ENCODE measurements at regions not wholly inside any gene's neighbourhood (a gene's known extent, or its start where the extent isn't known, plus 50 kb on each side); places are given as distances from the start of the nearest gene placed in this dataset.
A peak's percentile ranks its signal among the peaks of the same experiment; 100 is the strongest.

DNA sequence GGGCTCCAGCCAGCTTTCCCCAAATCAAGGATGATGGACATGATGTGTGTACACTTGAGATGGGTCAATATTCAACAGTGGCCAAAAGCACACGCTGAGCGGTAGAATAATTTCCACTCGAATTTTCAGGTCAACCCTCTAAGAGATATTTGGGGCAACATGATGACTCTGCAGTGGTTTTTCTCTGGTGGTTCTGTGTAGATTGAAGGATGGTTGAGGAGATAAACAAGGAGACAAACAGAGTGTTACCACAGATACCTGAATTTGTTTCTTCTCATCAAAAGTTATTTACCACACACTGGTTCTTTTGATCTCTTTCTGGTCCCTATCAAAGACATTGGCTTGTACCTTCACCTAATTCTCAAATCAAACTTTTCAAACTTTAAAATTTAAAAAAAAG, 242.0 kb downstream of the ETS1 start:
- Histone ChIP-seq H3K9me3 (no peaks in the 10 kb centered on the region), H3K27ac (replicated peaks in 1 of 4) (no peak overlapping the region), H3K4me3 (no peak overlapping the region), H3K27me3 (no peaks in the 10 kb centered on the region), H3K4me1 (peaks cover 8 to 29% (median 16%) of the 10 kb centered on the region in 4 donors), H3K36me3 (no peaks in the 10 kb centered on the region)
- intact Hi-C loops (cut with DNase I) = no loop called here
- no peak for TF ChIP-seq POLR2AphosphoS5 (IDR thresholded peaks at IDR 0.05)
- TF ChIP-seq POLR2A (IDR thresholded peaks at IDR 0.05; ENCODE audit: low read depth) = no peak
- TF ChIP-seq, protein P1, sequence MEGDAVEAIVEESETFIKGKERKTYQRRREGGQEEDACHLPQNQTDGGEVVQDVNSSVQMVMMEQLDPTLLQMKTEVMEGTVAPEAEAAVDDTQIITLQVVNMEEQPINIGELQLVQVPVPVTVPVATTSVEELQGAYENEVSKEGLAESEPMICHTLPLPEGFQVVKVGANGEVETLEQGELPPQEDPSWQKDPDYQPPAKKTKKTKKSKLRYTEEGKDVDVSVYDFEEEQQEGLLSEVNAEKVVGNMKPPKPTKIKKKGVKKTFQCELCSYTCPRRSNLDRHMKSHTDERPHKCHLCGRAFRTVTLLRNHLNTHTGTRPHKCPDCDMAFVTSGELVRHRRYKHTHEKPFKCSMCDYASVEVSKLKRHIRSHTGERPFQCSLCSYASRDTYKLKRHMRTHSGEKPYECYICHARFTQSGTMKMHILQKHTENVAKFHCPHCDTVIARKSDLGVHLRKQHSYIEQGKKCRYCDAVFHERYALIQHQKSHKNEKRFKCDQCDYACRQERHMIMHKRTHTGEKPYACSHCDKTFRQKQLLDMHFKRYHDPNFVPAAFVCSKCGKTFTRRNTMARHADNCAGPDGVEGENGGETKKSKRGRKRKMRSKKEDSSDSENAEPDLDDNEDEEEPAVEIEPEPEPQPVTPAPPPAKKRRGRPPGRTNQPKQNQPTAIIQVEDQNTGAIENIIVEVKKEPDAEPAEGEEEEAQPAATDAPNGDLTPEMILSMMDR (IDR thresholded peaks at IDR 0.05) = no peak
- no peak for TF ChIP-seq EP300 (IDR thresholded peaks at IDR 0.05)
- 95% methylated on average over 3 of the region's 3 CpGs for WGBS
- DNase-seq (ENCODE audit: extremely low spot score) = no peak

DNA sequence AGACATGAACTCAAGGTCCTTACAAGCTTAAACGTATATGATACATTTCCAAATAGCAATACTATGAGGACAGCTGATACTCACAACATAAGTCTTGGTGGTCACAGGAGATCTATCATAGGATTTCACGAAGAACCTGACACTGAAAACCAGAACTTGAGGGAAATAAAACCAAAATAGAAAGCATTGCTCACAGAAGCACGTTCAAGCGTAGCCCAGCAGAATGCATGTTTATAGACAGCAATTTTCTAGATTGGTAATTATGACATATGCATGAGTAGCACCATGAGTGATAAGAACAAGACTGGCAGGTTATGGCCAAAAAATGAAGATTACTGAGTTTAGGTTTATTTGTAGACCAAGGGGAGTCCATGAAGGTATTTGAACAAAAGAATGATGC, 243.5 kb downstream of the ETS1 start:
- TF ChIP-seq, protein P1 (IDR thresholded peaks at IDR 0.05) = no peak
- no peak for TF ChIP-seq POLR2A (IDR thresholded peaks at IDR 0.05; ENCODE audit: low read depth)
- Histone ChIP-seq H3K27me3 (no peaks in the 10 kb centered on the region), H3K4me3 (no peak overlapping the region), H3K9me3 (no peaks in the 10 kb centered on the region), H3K36me3 (no peaks in the 10 kb centered on the region), H3K27ac (replicated peaks in 1 of 4) (no peak overlapping the region), H3K4me1 (peaks cover 8 to 29% (median 16%) of the 10 kb centered on the region in 4 donors)
- DNase-seq (ENCODE audit: extremely low spot score) = no peak
- 91% methylated on average over 4 of the region's 4 CpGs for WGBS
- intact Hi-C loops (cut with DNase I) = no loop called here

DNA sequence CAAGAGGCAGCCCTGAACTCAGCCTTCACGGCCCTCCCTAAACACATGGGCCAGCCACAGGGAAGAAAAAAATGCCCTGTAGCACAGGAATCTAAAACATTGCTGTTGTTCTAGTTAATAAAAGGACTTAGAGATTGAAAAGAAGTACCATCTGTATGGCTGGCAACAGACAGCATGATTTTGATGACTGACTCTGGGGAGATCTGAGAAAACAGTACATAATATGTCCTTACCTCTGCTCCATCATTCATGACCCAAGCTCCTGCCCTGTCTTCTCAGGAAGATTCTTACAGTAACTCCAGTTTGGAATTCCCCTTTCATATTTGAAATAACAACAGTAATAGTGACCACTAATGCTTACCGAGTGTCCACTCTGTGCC, 244.2 kb downstream of the ETS1 start:
- DNase-seq (ENCODE audit: extremely low spot score) = no peak

DNA sequence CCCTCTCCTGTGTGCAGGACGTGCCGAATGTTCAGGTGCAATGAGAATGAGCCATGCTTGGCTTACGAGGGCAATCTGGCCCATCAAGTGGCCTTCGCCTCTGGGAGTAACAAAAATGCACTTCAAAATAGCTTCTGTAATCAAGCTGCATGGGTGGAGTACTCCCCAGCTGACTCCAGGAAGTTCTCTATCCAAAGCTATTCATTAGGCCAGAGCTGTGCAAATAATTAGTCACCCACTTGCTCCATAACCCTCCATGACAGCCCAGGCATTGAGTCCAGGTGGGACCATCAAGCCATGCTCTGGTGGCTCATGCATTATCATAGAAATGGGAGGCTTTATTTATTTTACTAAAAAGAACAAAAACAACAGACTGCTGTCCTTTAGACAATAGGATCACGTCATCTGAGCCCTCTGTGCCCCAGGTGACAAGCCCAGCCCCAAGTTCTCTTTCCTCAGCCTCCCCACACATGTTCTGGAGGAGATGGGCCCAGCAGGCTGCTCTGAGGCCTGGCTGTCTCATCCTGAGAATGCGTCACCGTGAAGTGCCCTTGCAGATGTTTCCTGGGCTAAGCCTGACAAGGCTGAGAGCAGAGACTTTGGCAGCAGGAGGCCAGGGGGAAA, 244.7 kb downstream of the ETS1 start:
- Histone ChIP-seq H3K4me1 (peaks cover 8 to 29% (median 16%) of the 10 kb centered on the region in 4 donors), H3K27ac (replicated peaks in 1 of 4) (peak overlapping the region; percentile 23 to 71 (median 56)), H3K4me3 (no peak overlapping the region), H3K9me3 (no peaks in the 10 kb centered on the region), H3K27me3 (no peaks in the 10 kb centered on the region), H3K36me3 (no peaks in the 10 kb centered on the region)
- intact Hi-C loops (cut with DNase I) = no loop called here
- 78% methylated on average over 6 of the region's 7 CpGs for WGBS
- peak in 1 of 2 donors; percentile 42 for TF ChIP-seq POLR2AphosphoS5 (IDR thresholded peaks at IDR 0.05)
- TF ChIP-seq, protein P1 (IDR thresholded peaks at IDR 0.05) = no peak
- no peak for TF ChIP-seq EP300 (IDR thresholded peaks at IDR 0.05)
- no peak for TF ChIP-seq POLR2A (IDR thresholded peaks at IDR 0.05; ENCODE audit: low read depth)
- DNase-seq (ENCODE audit: extremely low spot score) = no peak

More for the DNA sequence above, 244.2 kb downstream of the ETS1 start:
- H3K4me3 ChIP-seq = no peak overlapping the region
- 84% methylated on average over 2 of the region's 2 CpGs for WGBS
- no peaks in the 10 kb centered on the region for H3K27me3 ChIP-seq
- TF ChIP-seq POLR2A (IDR thresholded peaks at IDR 0.05; ENCODE audit: low read depth) = no peak
- H3K4me1 ChIP-seq = peaks cover 8 to 29% (median 16%) of the 10 kb centered on the region in 4 donors
- no peaks in the 10 kb centered on the region for H3K9me3 ChIP-seq
- H3K27ac ChIP-seq (replicated peaks in 1 of 4) = peak overlapping the region; percentile 23 to 56 (median 49)
- intact Hi-C loops (cut with DNase I) = no loop called here
- no peaks in the 10 kb centered on the region for H3K36me3 ChIP-seq

DNA sequence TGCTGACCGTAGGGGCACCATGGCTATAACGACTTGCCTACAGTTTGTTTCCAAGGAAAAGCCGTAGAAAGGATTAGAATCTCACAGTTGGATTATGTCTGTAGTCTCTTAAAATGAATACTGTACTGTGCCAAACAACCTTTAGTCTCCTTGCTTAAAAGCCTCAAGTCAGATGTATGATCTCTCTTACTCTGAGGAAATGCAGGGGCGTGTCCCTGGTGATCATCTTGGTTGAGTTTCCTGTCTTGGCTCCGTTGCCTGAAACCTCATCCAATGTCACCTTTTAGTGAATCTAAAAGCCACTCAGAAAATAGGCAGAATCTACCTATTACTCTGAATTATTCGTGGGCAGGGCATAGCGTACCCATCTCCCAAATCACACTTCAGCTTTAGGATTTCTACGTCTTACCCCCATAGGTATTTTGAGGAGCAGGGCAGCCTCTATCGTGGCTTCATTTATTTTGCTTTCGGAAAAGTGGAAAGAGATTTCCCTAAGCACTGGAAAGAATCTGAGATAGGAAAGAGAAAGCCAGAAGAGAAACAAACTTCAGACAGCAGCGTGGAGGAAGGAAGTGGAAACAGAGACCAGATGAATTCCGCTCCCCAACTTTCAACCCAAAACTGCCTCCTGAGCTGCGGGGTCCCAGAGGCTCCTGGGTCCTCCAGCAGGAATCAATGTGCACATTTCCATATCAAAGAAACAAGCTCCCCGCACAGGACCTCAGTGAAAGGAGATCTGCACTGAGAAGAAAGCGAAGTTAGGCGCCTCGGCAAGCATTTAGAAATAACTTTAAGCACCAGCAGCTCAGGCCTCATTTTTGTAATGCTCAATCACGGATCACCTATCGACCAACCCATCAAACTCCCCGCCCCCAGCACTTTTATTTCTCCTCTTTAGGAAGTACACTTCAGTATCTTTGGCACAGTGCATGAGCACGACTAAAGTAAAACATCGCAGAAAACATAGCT, 245.8 kb downstream of the ETS1 start:
- Histone ChIP-seq H3K9me3 (no peaks in the 10 kb centered on the region), H3K27me3 (no peaks in the 10 kb centered on the region), H3K36me3 (no peaks in the 10 kb centered on the region), H3K27ac (replicated peaks in 1 of 4) (peak overlapping the region in 3 of 4 donors; percentile 55 to 71 (median 56)), H3K4me1 (peaks cover 8 to 33% (median 16%) of the 10 kb centered on the region in 4 donors), H3K4me3 (no peak overlapping the region)
- intact Hi-C loops (cut with DNase I) = no loop called here
- no peak for DNase-seq (ENCODE audit: extremely low spot score)
- TF ChIP-seq, protein P1 (IDR thresholded peaks at IDR 0.05) = no peak
- TF ChIP-seq POLR2AphosphoS5 (IDR thresholded peaks at IDR 0.05) (peak in 1 of 2 donors; percentile 14), POLR2A (IDR thresholded peaks at IDR 0.05; ENCODE audit: low read depth) (no peak)
- 79% methylated on average over 22 of the region's 22 CpGs for WGBS
